SH-SY5Y (cell line): ENCODE measurements at regions not wholly inside any gene's neighbourhood (a gene's known extent, or its start where the extent isn't known, plus 50 kb on each side); places are given as distances from the start of the nearest gene placed in this dataset.

ENCODE experiments used
- GATA2 ChIP-seq: IDR thresholded peaks from 2 replicates; pipeline ENCODE4 v1.6.1; 2011; ENCODE audit warnings: mild to moderate bottlenecking, low read depth, low read length
- GATA3 ChIP-seq: IDR thresholded peaks from 2 replicates; pipeline ENCODE4 v1.6.1; 2011; ENCODE audit warnings: low read depth, mild to moderate bottlenecking, low read length, moderate library complexity

- TF ChIP-seq GATA2 (no peak; the same call in 1 of the 2 replicates), GATA3 (no peak)
Observed at GRCh38 chr14:71539650-71540285, 392.5 kb upstream of the RGS6 start.
